HG03039 (cell line): ENCODE measurements at regions not wholly inside any gene's neighbourhood (a gene's known extent, or its start where the extent isn't known, plus 50 kb on each side); places are given as distances from the start of the nearest gene placed in this dataset.

Experiments
- ATAC-seq: cut with Tn5 transposase; IDR thresholded peaks from one replicate; pipeline ENCODE4 v1.9.1; 2021; ENCODE audit warnings: mild to moderate bottlenecking, moderate library complexity; ENCODE audit not compliant: unreplicated experiment

DNA sequence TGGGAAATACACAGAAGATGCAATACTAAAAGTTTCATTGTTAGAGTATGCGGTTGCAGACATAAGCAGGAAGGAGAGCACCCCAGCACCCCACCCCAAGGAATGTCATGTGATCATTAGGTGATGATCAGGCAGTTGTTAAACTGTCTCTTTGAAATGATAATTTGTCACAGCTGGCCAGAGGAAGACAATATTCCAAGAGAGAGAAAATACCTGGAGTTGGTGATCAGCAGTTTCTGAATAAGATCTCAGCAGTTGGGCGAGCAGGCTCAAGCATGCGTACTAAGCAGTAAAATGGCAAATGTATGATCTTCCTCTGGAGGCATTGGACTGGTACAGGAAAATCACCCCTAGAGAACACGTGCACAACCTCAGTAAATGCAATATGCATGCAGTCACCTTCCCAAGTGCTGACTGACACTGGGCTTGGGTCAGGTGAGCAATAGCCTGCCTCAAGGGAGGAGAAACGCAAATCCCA, 250.1 kb upstream of the MBL2 start:
- no peak for ATAC-seq

DNA sequence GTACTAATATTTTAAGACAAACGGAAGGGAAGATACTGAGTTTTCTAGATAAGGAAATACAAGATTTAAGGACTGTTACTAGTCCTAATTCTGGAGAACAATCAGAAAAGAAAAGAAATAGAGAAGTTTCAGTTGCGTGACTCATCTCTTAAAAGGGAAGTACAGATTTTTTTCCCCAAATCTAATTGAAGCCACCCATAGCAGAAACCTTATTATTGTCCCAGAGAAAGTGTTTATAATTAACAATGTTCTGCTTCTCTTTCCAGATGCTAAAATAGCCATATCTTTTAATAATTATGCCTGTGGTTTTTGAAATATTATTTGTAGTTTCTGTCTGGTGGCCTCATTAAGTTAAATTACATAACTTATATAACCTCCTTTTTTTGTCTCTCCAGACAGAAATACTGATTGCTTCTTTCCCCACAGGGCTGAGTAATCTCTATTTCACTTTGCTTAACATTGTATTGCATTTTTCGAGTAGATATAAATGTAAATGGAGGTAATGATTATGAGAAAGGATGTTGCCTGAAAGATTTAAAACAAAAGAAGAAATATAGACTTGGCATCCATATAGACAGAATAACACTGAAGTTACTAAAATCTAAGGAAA, 240.7 kb upstream of the MBL2 start:
- peak; percentile 55 for ATAC-seq

DNA sequence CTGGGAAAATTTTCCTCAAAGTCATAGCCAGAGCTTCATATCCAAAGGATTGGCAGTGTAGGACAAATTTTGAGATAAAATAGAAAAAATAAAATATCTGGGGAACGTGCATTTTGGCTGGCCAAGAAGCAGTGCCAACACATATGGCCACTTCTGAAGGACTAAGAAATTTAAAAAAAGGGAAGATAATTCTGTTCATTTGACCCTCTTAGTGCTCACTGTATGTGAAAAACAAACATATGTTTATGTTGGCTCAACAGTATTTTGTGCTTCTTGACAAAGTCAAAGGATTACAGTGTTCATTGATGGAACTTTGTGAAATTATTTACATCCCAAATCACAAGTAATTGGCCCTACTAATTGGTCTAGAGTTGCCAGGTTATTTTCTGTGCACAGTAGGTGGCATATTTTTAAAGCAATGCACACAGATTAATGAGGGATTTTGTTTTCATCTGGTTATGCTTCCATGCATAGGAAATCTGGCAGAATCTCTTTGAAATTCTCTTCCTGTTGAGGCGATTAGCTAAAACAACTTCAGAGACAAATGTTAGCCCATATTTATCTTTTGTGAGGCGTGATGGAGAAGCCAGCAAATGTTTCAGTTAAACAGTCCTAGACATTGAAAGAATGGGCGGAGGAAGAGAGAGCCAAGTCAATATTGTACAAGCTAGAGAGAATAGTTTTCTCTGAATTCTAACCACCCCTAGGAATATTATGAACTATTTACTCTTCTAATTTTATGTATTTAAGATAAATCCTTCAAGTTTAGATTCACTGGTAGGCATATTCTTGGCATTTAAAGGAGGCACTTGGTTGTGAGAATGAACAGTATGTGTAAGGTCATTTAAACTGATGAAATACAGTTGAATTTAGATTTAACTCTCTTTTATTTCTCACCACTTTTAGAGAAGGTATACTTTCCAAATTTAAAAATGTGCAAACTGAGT, 237.7 kb upstream of the MBL2 start:
- ATAC-seq = no peak

DNA sequence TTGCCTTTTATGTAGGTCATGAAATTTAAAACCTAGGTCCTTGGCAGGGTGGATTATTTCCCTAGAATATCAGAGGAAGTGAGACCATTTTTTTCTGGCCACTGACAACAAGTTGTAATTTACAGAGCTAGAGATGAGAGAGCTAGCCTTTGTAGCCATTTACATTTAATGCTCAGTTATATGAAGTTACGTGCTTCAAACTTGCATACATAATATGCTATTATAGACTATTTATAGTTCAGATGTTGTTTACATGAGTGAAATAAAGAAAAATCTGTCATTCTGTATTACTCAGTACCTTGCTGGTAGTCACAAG, 234.9 kb upstream of the MBL2 start:
- ATAC-seq = no peak

DNA sequence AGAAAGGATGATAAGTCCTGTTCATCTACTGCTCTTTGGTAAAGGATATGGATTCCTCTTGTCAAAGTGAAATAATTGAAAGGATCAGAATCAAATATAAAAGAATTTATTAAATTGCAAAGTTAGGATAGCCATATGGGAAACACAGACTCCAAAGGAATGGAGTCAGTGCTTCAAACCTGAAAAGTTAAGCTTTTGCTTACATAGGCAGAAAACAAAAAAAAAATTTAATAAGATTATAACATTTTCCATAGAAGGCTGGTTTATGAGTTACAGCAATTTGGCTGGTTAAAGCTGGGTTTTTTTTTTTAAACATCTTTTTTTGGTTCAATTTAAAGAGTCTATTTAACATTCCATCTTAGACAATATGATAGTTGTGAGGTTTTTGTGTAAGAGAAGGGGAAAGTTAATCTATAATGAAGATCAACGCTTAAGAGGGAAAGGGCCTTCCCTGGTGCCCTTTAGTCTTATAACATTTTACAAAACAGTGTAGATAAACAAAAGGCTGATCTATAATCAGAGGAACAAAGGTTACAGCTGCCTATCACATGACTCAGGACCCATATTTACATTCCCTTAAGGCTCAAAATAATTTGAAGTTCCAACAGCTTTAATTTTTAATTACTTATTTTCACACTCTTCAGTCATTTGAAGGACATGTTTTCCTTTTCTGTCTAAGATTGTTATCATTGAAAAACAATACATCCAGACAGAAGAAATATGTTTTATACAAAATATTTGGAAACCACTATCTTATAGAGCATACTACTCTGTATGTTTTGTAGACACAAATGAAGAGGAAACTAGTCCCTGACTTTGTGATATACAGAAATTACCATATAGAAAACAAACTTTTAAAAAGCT, 234.3 kb upstream of the MBL2 start:
- ATAC-seq = no peak

DNA sequence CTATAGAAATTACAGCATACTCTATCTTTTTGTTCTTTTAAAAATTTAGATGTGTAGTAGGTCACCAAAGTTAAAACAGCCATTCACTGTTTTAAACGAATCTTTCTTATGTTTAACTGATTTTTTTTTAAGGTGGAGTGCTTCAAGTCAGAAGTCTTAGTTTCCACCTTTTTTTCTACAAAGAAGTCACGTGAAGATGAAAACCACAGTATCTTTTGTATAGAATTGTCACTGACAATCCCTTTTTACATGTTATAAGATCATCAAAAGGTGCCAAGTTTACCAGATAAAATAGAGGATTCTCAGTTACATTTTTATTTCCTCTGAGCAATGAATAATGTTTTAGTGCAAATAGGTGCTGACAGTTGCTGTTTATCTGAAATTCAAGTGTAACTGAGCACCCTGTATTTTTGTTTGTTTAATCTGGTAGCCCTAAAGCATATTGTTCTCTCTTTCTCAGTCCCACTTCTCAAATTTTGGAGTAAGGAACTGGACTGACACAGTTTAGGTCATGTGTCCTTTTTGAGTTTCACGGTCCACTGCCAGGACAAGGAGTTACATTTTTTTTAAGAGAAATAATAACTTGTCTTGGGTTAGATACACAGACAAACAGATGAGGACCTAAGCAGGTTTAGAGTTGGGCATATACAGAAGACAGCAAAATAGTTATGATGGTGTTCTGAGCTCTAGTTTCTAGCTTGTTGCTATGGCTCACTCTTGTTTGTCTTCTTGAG, 233.2 kb upstream of the MBL2 start:
- ATAC-seq = no peak

DNA sequence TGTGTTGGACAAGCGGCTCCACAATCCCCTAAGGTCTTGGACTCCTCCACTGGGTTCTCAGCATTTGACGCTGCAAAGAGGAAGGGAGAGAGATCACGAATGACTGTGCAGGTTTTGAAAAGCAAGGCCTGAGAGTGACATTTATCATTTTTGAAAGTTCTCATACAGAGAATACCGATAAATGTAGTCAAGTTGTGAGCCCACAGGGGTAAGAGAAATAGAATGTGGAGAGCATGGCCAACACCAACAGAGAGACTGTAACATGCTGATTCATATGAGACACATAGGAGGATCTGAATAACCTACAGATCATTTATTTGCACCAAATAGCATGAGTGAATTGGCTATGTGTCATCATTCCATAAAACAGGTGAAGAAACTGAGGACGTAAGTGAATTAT, 230.5 kb upstream of the MBL2 start:
- ATAC-seq = peak; percentile 65

DNA sequence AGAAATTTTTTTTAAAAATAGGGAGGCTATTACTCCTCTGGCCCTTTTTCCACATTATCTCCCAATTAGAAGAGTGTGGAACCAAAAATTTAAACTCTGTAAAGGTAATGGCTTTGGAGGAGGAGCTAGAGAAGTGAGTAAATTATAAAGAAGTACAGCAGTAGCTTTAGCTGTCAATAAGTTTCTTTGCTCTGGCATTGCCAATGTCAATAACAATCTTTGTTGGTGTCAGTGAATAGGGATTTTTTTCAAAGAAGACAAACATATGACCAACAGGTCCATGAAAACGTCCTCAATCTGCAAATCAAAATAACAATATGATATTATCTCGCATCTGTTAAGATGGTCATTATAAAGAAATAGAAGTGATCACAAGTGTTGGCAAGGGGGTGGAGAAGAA, 227.1 kb upstream of the MBL2 start:
- ATAC-seq = no peak

DNA sequence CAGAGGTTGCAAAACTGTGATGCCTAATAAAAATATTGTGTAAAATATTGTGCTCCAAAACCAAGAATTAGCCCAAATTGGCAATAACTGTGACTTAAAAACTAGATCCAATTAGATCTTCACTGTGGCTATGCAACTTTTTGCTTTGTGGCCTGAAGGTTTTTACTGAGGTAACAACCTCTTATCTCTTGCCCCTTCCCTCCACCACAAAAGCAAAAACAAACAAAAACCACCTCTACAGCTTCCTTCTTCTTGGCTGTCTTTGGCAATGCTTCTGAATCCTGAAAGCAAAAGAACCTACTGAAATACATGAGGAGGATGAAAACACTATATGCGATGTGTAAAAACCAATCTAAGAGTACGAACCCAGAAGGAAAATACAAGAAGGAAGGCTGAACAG, 226.7 kb upstream of the MBL2 start:
- ATAC-seq = no peak

DNA sequence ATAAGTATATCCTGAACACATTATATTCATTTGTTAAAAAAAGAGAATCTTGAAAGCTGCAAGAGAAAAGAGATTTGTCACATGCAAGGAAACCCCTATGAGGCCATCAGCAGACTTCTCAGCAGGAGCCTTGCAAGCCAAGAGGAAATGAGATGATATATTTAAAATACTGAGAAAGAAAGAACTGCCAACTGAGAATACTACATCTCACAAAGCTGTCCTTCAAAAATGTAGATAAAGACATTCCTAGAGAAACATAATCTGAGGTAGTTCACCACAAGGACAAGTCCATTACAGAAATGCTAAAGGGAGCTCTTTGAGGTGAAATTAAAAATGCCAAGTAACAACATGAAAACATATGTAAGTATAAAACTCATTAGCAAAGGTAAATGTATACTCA, 224.4 kb upstream of the MBL2 start:
- no peak for ATAC-seq

DNA sequence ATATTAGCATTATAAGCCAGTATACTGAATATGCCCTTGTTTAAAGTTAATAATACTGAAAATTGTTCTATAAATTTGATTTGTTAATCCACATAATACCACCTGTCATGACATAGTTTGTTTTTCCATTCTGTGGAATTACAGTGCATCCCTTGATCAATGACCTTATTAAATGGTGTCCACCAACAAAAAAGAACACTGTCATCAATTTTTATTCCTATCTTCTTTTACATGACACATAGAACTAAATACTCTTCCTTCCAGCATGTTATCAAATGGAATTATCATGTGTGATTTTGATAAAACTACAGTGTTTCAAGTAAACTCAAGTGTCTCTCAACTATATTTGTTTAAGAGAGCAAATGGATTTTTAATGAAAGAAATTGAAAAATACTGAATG, 221.8 kb upstream of the MBL2 start:
- ATAC-seq = no peak

DNA sequence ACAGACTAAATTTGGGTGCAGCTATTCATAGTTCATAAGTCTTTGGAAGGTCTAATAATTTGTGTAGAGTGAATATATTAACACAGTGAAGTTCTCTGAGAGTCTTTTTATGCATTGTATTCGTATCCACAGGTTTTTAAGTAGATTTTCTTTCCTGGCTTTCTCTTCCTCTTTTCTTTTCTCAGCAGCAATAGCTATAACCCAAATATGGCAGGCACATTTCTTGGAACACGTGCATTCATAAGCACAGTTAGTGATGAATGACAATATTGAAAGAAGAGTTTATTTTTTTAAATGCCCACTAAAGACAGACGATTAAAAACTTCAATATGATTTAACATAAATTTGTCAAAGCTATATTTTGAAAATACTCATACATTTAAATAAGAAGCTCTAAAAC, 220.5 kb upstream of the MBL2 start:
- ATAC-seq = no peak

DNA sequence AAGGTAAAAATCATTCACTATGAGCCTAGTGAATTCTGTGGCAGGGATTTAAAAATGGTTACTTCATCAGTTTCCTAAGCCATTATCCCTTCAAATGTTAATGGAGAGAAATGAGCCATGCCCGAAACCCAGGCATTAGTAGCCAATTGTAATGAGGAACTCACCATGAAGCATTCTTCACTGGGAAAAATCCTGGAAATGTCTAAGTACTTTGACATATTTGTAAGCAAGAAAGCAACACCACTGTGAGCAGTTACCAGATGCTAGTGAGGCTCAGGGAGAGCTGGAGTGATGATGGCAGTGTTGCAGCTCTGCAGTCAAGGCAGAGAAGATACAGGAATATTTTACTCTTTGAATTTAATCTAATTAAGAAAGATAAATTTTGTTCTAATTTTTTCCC, 220.0 kb upstream of the MBL2 start:
- no peak for ATAC-seq

DNA sequence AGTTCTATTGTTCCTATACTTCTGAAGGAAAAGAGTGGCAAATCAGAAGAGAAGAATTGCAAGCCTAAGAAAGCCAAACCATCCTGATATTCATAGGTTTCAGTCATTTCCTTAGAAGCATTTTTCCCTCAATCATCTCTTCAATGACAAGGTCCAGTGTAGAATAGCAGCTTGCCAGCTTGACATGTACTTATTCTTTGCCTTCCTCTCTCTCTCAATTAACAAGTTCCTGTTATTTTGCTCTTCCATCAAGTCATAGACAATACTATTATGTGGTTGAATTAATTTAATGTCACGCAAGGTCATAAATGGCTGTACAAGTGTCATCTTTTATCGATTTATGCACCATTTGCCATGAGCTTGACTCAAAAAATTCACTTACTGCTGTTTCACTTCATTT, 216.3 kb upstream of the MBL2 start:
- ATAC-seq = no peak

DNA sequence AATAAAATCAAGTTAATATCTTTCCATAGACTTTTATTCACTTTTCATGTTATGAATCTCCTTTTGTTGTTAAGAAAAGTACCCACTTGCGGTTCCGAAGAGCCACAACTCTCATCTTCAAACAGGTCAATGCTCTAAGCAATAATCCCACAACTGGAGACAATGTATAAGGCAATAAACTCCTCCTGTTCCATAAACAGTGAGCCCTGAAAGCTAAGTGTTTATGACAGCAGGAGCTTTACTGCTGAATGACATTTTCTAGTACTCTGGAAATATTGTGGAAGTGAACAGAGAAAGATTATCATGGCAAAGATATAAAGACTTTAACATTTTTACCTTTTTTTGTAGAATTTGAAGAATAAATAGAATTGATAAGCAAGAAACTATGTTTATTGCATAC, 213.5 kb upstream of the MBL2 start:
- ATAC-seq = no peak

DNA sequence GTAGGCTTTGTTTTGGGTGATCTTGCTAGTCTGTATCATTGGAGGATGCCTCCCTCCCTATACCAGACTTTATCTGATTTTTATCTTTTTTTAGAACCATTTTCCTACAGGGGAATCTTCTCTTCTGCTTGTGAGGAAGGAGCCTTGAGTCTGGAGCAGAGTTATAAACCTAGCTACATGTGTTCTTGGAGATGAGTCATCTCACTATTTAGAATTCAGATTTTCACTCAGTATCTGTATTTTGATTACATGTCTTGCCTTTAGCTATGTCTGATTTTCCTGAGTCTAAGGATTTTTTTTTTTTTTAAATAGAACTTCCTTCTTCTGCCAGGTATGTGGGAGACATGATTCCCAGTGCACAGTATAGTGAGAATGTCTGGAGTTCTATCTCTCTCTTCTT, 211.6 kb upstream of the MBL2 start:
- ATAC-seq = no peak

DNA sequence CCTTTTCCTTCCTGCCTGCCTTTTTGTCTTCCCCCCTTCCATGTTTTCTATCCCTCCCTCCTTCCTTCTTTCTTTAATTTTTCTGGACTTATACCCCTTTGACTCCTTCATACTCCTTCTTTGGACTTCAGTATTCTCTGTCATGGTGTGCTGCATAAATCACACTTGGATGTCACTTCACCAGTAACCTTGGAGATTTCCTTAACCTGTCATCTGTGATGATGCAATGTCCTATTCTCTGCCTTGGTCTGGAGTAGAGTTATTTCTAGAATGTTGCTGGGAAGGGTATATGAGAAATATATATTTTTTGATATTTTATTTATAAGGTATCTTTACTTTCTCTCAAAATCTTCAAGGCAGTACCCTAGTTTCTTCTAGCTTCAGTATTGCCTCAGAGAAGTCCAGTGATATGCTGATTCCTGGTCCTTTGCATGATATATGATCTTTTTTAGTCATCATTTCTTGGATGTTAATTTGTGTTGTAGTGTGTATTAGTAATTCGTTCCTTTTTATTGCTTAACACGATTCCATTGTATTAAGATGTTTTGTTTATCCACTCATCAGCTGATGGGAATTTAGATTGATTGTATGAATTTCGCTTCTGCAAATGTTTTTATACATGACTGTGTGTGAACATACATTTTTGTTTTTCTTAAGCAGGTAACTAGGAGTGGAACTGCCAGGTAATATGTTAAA, 206.9 kb upstream of the MBL2 start:
- ATAC-seq = no peak

DNA sequence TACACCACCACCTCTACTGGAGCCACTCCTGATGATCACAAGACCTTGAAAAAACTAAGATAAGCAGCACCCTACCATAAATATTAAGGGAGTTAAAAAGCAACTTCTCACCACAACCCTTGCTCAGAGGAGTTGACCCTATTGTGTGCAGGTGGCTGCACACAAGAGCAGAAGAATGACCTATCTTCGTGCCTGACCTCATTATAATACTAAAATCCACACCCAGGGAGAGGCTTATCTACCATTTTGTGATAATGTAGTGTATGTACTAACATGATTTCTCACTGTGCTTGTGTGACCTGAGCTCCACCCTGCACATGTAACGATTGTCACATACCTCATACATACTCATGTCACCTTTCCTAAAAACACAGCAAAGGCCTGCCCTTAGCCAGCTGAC, 205.0 kb upstream of the MBL2 start:
- ATAC-seq = no peak

DNA sequence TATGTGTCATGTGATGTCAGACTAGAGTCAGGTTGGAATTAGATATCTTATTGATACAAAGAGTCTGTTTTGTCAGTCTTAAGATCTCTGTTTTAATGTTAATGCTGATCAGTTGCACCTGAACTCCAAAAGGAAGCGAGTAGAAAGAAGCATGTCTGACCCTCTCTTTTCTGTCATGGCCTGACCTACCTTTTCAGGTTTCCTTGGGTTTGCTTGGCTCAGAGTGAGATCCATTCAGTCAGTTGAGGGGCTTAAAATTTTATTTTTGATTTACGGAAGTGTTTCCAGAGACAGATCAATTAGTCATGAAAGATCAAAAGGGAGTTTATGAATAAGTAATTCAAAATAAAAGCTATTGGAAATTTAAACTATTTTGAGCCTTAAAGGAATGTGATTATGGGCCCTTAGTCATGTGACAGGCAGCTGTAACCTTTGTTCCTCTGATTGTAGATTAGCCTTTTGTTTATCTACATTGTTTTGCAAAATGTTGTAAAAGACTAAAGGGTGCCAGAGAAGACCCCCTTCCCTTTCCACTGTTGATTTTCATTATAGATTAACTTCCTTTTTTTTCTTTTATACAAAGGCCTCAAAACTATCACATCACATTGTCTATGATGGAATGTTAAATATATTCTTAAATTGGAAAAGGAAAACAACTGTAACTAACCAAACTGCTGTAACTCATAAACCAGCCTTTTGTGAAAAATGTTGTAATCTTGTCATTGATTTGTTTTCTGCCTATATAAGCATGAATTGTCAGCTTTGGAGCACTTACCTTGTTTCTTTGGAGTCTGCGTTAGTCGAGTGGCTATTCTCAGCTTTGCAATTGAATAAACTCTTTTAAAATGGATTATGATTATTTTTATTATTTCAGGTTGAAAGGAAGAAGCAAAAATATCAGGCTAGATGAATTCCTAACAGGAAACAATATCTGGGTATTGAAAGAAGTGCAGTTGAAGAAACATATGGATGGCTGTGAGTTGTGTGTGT, 195.5 kb upstream of the MBL2 start:
- ATAC-seq = no peak
